GM12878 (cell line): ENCODE measurements at regions not wholly inside any gene's neighbourhood (a gene's known extent, or its start where the extent isn't known, plus 50 kb on each side); places are given as distances from the start of the nearest gene placed in this dataset.
A peak's percentile ranks its signal among the peaks of the same experiment; 100 is the strongest.

Experiments used
- ATAC-seq: fragments of 200-7000 bp; cut with Tn5 transposase; 3 replicates; pipeline ENCODE4 v1.9.1; 2020; ENCODE audit warnings: mild to moderate bottlenecking, moderate library complexity
- BruUV-seq: library from RNA; stranded (reverse); fragments of 400-500 nt; replicated peaks from 2 replicates; lab custom pipeline; 2021; lab: Mats Ljungman, UMichigan
- CTCF ChIA-PET: fragments of 300-600 bp; sonication (Branson Sonifier 250); formaldehyde crosslinking; extraction: SDS; loops from one replicate; lab custom pipeline; 2021; ENCODE audit warnings: inconsistent platforms; lab: Yijun Ruan, JAX
- POLR2A ChIA-PET: fragments of 350-600 bp; formaldehyde crosslinking; extraction: SDS; loops from one replicate; lab custom pipeline; 2021; ENCODE audit warnings: inconsistent platforms; lab: Charles Lee
- RAD21 ChIA-PET: fragments of 300-600 bp; sonication (Branson Sonifier 250); formaldehyde crosslinking; loops from one replicate; lab custom pipeline; 2023; ENCODE audit warnings: antibody characterized with exemption; ENCODE audit not compliant: unreplicated experiment; lab: Charles Lee
- SMC1A ChIA-PET: fragments of 300-600 bp; sonication (Branson Sonifier 250); formaldehyde crosslinking; loops from one replicate; lab custom pipeline; 2023; ENCODE audit not compliant: unreplicated experiment, uncharacterized antibody; lab: Charles Lee
- DNase-seq: peaks from one replicate; pipeline ENCODE4 v3.0.0-alpha.2; 2011; ENCODE audit warnings: low read depth, low spot score
- FAIRE-seq: peaks from 3 replicates; lab custom pipeline; 2011; peaks lifted over from hg19 to GRCh38; lab: Jason Lieb, UNC
- H2AFZ ChIP-seq: 2 replicates; pipeline ENCODE4 v1.6.0; 2011; ENCODE audit warnings: low read depth, low read length, control low read depth; ENCODE audit not compliant: control insufficient read depth
- H3K27ac ChIP-seq: 2 replicates; pipeline ENCODE4 v1.5.1; 2011; ENCODE audit warnings: control low read depth; ENCODE audit not compliant: control insufficient read depth, insufficient read depth
- H3K27me3 ChIP-seq, 2 experiments: replicated peaks in 1 of 2; 2 replicates each; pipeline versions ENCODE4 v1.6.0 to v1.6.1; 2011; ENCODE audit warnings: low read length in 1 of 2; ENCODE audit not compliant: control insufficient read depth in 2 of 2, insufficient read depth in 2 of 2
- H3K36me3 ChIP-seq, 2 experiments: 2 replicates each; pipeline ENCODE4 v1.5.1; 2011; ENCODE audit warnings: low read length in 1 of 2; ENCODE audit not compliant: control insufficient read depth in 2 of 2, insufficient read depth in 2 of 2
- H3K4me1 ChIP-seq: 2 replicates; pipeline ENCODE4 v1.6.1; 2011; ENCODE audit warnings: mild to moderate bottlenecking, low read length, moderate library complexity, mixed read lengths; ENCODE audit not compliant: control insufficient read depth, insufficient read depth
- H3K4me2 ChIP-seq: 2 replicates; pipeline ENCODE4 v1.6.0; 2011; ENCODE audit warnings: control low read depth; ENCODE audit not compliant: control insufficient read depth, insufficient read depth
- H3K4me3 ChIP-seq: fragments of 200-600 bp; sonication (generic); 2 replicates; pipeline ENCODE4 v1.5.1; 2016
- H3K79me2 ChIP-seq: 2 replicates; pipeline ENCODE4 v1.6.0; 2011; ENCODE audit warnings: low read length; ENCODE audit not compliant: control insufficient read depth, insufficient read depth
- H3K9ac ChIP-seq: 2 replicates; pipeline ENCODE4 v1.8.0; 2011; ENCODE audit warnings: low read length, control low read depth, mixed read lengths; ENCODE audit not compliant: control insufficient read depth, insufficient read depth
- H3K9me3 ChIP-seq: replicated peaks from 3 replicates; pipeline ENCODE4 v1.5.1; 2011; ENCODE audit warnings: mild to moderate bottlenecking, low read length; ENCODE audit not compliant: control insufficient read depth, insufficient read depth
- H4K20me1 ChIP-seq: 2 replicates; pipeline ENCODE4 v1.6.0; 2011; ENCODE audit not compliant: control insufficient read depth, insufficient read depth
- CHD2 ChIP-seq: IDR thresholded peaks from 2 replicates; pipeline ENCODE4 v1.6.1; 2011; ENCODE audit warnings: low read depth, low read length, improper control_type of control experiment, borderline replicate concordance
- MEF2B ChIP-seq: fragments of 450-650 bp; IDR thresholded peaks from 2 replicates; pipeline ENCODE4 v1.6.1; 2018; ENCODE audit warnings: mild to moderate bottlenecking, moderate library complexity; ENCODE audit not compliant: partially characterized antibody, poor library complexity, severe bottlenecking
- MTA3 ChIP-seq: IDR thresholded peaks from 2 replicates; pipeline ENCODE4 v1.6.1; 2012; ENCODE audit warnings: low read length, inconsistent platforms, borderline replicate concordance
- POLR2AphosphoS2 ChIP-seq: IDR thresholded peaks from 2 replicates; pipeline ENCODE4 v1.6.1; 2011; ENCODE audit warnings: low read depth, mild to moderate bottlenecking, low read length, improper control_type of control experiment, moderate library complexity
- WGBS: methylation state at CpG from one replicate; pipeline ENCODE4 v1.1.6; 2016; ENCODE audit warnings: low lambda C conversion rate; ENCODE audit not compliant: insufficient replicate concordance, insufficient coverage; ENCODE audit errors: missing lambda C conversion rate; 5-methylcytosine and 5-hydroxymethylcytosine counted together
- in situ Hi-C: fragments of 300-500 bp; cut with MboI; formaldehyde crosslinking; loops from 9 replicates; pipeline ENCODE4 v1.14.3; 2018; ENCODE audit warnings: mixed read lengths
- intact Hi-C: fragments of 100-400 bp; cut with micrococcal nuclease; formaldehyde crosslinking; loops from one replicate; pipeline ENCODE4 v1.14.2; 2022; ENCODE audit not compliant: unreplicated experiment
- TF ChIP-seq, protein P1 (sequence below), 3 experiments: IDR thresholded peaks in 2 of 3; conservative IDR thresholded peaks in 1 of 3; 2 replicates each; pipeline ENCODE4 v1.5.1; 2011; ENCODE audit warnings: low read depth in 3 of 3, low read length in 3 of 3, mild to moderate bottlenecking in 3 of 3, control low read depth in 2 of 3, moderate library complexity in 2 of 3, inconsistent platforms in 1 of 3, mixed read lengths in 1 of 3; ENCODE audit not compliant: control insufficient read depth in 2 of 3, insufficient read depth in 1 of 3; ENCODE audit errors: extremely low read depth in 1 of 3
- TF ChIP-seq, protein P2 (sequence below): IDR thresholded peaks from 2 replicates; pipeline ENCODE4 v1.6.1; 2011; ENCODE audit warnings: low read depth, mild to moderate bottlenecking, low read length, moderate library complexity, borderline replicate concordance; ENCODE audit errors: extremely low read depth
- TF ChIP-seq, protein P3 (sequence below): IDR thresholded peaks from 2 replicates; pipeline ENCODE4 v1.6.1; 2011; ENCODE audit warnings: mild to moderate bottlenecking, low read depth, low read length, moderate library complexity; ENCODE audit not compliant: insufficient replicate concordance
- TF ChIP-seq, protein P4 (sequence below): fragments of 450-650 bp; IDR thresholded peaks from 2 replicates; pipeline ENCODE4 v1.6.1; 2018; ENCODE audit warnings: borderline replicate concordance, mild to moderate bottlenecking; ENCODE audit not compliant: partially characterized antibody
- TF ChIP-seq, protein P5 (sequence below): fragments of 450-650 bp; IDR thresholded peaks from 2 replicates; pipeline ENCODE4 v1.6.1; 2017; ENCODE audit warnings: borderline replicate concordance

DNA sequence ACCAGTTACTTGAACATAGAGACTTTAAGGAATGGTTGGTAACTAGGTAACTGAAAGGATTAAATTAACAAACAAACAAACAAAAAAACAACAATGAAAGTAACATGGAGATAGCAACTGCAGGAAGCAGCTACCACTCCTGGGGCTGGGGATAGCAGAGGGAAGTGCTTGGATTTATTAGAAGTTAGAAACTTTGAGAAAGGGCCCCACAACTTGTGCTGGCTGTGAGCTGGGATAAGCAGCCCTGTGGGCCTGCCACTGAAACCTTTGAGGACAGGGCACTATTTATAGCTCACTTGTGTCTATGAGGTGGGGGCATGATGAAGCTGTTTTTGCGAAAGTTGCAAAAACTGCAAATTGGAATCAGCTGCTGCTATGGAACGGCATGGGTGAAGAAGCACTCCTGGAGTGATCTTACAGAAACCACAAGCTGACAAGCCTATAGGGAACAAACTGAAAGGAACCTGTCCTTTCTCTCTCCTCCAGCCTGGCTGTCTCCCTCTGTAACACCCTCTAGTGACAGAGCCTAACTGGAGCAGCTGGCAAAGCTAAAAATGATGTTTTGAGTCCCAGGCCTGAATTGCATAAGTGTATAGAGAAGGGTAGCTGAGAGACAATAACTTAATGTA lies 91.4 kb upstream of the RANBP6 start (continued):
- TF ChIP-seq, protein P1, sequence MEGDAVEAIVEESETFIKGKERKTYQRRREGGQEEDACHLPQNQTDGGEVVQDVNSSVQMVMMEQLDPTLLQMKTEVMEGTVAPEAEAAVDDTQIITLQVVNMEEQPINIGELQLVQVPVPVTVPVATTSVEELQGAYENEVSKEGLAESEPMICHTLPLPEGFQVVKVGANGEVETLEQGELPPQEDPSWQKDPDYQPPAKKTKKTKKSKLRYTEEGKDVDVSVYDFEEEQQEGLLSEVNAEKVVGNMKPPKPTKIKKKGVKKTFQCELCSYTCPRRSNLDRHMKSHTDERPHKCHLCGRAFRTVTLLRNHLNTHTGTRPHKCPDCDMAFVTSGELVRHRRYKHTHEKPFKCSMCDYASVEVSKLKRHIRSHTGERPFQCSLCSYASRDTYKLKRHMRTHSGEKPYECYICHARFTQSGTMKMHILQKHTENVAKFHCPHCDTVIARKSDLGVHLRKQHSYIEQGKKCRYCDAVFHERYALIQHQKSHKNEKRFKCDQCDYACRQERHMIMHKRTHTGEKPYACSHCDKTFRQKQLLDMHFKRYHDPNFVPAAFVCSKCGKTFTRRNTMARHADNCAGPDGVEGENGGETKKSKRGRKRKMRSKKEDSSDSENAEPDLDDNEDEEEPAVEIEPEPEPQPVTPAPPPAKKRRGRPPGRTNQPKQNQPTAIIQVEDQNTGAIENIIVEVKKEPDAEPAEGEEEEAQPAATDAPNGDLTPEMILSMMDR (IDR thresholded peaks at IDR 0.05 in 2 of 3, conservative IDR thresholded peaks at IDR 0.05 in 1 of 3; ENCODE audit: control insufficient read depth in 2 of 3, extremely low read depth in 1 of 3, insufficient read depth in 1 of 3, low read depth in 3 of 3, low read length in 3 of 3): peak; percentile 21 to 38 (median 26); a peak in 3 of 6 replicates
- TF ChIP-seq, protein P2, sequence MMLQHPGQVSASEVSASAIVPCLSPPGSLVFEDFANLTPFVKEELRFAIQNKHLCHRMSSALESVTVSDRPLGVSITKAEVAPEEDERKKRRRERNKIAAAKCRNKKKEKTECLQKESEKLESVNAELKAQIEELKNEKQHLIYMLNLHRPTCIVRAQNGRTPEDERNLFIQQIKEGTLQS: no peak
- TF ChIP-seq CHD2 (no peak), POLR2AphosphoS2 (no peak), MEF2B (peak; percentile 51)

DNA sequence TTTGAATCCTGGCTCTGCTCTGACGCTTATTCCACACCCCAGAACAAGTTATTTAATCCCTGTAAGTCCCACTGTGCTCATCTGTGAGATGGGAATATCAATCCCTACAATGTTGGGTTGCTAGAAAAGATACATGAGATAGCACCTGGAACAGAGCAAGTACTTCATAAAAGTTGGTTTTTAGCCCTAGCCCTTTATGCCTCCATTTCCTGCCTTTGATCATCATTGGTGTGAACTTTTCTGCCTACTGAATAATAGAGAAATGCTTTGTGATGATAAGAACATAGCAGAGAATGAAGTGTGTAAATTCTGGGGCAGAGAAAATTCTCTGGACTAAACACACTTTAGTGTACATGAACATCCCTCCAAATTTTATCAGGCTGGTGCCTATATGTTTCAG lies 90.3 kb upstream of the RANBP6 start:
- intact Hi-C loops: no loop called here

More for the DNA sequence above, 90.3 kb upstream of the RANBP6 start:
- ChIA-PET RAD21 (no interaction called here), CTCF (interaction anchor here (2.2 to 2.7 kb wide), 2 partner anchors 52 to 200 kb away, joined by 6 to 19 read pairs; no protein-coding TSS in a partner anchor)
- no peaks in the 10 kb centered on the region for H3K27me3 ChIP-seq
- H2AFZ ChIP-seq: no peak overlapping the region
- H4K20me1 ChIP-seq: no peaks in the 10 kb centered on the region
- FAIRE-seq (no peak), ATAC-seq (no peak), DNase-seq (no peak)
- no peaks in the 10 kb centered on the region; the same call in 2 of the 3 replicates for H3K9me3 ChIP-seq
- H3K27ac ChIP-seq: no peak overlapping the region
- H3K9ac ChIP-seq: no peak overlapping the region
- H3K4me3 ChIP-seq: no peak overlapping the region
- TF ChIP-seq, protein P3, sequence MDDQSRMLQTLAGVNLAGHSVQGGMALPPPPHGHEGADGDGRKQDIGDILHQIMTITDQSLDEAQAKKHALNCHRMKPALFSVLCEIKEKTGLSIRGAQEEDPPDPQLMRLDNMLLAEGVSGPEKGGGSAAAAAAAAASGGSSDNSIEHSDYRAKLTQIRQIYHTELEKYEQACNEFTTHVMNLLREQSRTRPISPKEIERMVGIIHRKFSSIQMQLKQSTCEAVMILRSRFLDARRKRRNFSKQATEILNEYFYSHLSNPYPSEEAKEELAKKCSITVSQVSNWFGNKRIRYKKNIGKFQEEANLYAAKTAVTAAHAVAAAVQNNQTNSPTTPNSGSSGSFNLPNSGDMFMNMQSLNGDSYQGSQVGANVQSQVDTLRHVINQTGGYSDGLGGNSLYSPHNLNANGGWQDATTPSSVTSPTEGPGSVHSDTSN: no peak
- TF ChIP-seq, protein P4, sequence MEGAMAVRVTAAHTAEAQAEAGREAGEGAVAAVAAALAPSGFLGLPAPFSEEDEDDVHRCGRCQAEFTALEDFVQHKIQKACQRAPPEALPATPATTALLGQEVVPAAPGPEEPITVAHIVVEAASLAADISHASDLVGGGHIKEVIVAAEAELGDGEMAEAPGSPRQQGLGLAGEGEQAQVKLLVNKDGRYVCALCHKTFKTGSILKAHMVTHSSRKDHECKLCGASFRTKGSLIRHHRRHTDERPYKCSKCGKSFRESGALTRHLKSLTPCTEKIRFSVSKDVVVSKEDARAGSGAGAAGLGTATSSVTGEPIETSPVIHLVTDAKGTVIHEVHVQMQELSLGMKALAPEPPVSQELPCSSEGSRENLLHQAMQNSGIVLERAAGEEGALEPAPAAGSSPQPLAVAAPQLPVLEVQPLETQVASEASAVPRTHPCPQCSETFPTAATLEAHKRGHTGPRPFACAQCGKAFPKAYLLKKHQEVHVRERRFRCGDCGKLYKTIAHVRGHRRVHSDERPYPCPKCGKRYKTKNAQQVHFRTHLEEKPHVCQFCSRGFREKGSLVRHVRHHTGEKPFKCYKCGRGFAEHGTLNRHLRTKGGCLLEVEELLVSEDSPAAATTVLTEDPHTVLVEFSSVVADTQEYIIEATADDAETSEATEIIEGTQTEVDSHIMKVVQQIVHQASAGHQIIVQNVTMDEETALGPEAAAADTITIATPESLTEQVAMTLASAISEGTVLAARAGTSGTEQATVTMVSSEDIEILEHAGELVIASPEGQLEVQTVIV: no peak
- TF ChIP-seq, protein P5, sequence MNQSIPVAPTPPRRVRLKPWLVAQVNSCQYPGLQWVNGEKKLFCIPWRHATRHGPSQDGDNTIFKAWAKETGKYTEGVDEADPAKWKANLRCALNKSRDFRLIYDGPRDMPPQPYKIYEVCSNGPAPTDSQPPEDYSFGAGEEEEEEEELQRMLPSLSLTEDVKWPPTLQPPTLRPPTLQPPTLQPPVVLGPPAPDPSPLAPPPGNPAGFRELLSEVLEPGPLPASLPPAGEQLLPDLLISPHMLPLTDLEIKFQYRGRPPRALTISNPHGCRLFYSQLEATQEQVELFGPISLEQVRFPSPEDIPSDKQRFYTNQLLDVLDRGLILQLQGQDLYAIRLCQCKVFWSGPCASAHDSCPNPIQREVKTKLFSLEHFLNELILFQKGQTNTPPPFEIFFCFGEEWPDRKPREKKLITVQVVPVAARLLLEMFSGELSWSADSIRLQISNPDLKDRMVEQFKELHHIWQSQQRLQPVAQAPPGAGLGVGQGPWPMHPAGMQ: no peak
- TF ChIP-seq MTA3: no peak
- TF ChIP-seq, all 136 proteins: peak for 0
- in situ Hi-C loops: no loop called here
- BruUV-seq: no TSS peak
- ChIA-PET SMC1A (interaction anchor here (1.2 to 1.6 kb wide), 2 partner anchors 12 to 130 kb away, joined by 3 to 4 read pairs; no protein-coding TSS in a partner anchor), POLR2A (no interaction called here)
- WGBS: 0% methylated on average over 1 of the region's 1 CpG
- Histone ChIP-seq H3K4me1 (no peaks in the 10 kb centered on the region), H3K36me3 (no peaks in the 10 kb centered on the region), H3K4me2 (no peak overlapping the region), H3K79me2 (no peaks in the 10 kb centered on the region)
